ENCODE measurements at regions not wholly inside any gene's neighbourhood (a gene's known extent, or its start where the extent isn't known, plus 50 kb on each side); places are given as distances from the start of the nearest gene placed in this dataset.

DNA sequence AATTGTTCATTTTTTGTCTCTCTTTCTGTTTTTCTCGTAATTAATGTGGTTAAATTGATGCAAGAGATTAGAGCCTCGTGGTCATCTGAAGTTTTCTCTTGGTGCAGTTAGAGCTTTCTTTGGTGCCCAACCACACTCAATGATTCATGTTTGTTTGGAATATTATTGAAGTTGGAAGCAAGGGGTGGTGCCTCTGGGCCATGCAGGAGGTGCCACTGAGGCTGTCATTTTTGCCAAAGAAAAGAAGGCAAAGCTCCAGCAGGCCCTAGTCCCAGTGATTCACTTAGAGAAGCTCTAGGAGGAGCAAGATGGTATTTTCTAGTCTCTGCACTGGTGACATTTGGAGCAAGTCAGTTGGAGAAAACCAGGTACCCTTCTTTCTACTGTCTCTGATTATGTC, 144.5 kb upstream of the RALGAPA2 start:
- no peak overlapping the region for H3K27ac ChIP-seq

GRCh38 chr20:20856306-20856705, 143.9 kb upstream of the RALGAPA2 start:
- no peak for TF ChIP-seq Cebpa-rat (IDR thresholded peaks at IDR 0.05)
- H4K20me1 ChIP-seq, result no peaks in the 10 kb centered on the region
- no peak overlapping the region for H3K9ac ChIP-seq
- H3K27me3 ChIP-seq, result no peaks in the 10 kb centered on the region
- H3K4me2 ChIP-seq, result no peak overlapping the region
- peaks cover 0 to 6% (median 0%) of the 10 kb centered on the region in 10 experiments; a peak in 1 of 20 replicates for H3K4me1 ChIP-seq
- no peak overlapping the region for H3K27ac ChIP-seq
- no peaks in the 10 kb centered on the region for H3K36me3 ChIP-seq
- no peak overlapping the region for H3K4me3 ChIP-seq
- no peaks in the 10 kb centered on the region for H3K9me3 ChIP-seq (replicated peaks in 1 of 11)

More for the DNA sequence above, 144.5 kb upstream of the RALGAPA2 start:
- no peaks in the 10 kb centered on the region for H4K20me1 ChIP-seq
- peaks cover 0 to 6% (median 0%) of the 10 kb centered on the region in 10 experiments; a peak in 1 of 20 replicates for H3K4me1 ChIP-seq
- no peaks in the 10 kb centered on the region for H3K27me3 ChIP-seq
- no peak overlapping the region for H3K4me3 ChIP-seq
- no peak overlapping the region for H3K9ac ChIP-seq
- no peaks in the 10 kb centered on the region for H3K36me3 ChIP-seq
- no peak for TF ChIP-seq Cebpa-rat (IDR thresholded peaks at IDR 0.05)
- no peaks in the 10 kb centered on the region for H3K9me3 ChIP-seq (replicated peaks in 1 of 11)
- H3K4me2 ChIP-seq, result no peak overlapping the region

GRCh38 chr20:20851385-20851784, 138.9 kb upstream of the RALGAPA2 start:
- no peak for TF ChIP-seq Cebpa-rat (IDR thresholded peaks at IDR 0.05)

GRCh38 chr20:20850407-20850806, 138.0 kb upstream of the RALGAPA2 start:
- Histone ChIP-seq H3K27ac (no peak overlapping the region), H3K36me3 (no peaks in the 10 kb centered on the region), H3K27me3 (no peaks in the 10 kb centered on the region), H3K4me1 (0 out of 20 replicates have a peak, but pooled peaks cover 0 to 4% (median 0%) of the 10 kb centered on the region in 10 experiments), H3K4me2 (no peak overlapping the region), H4K20me1 (no peaks in the 10 kb centered on the region), H3K9me3 (replicated peaks in 1 of 11) (no peaks in the 10 kb centered on the region), H3K4me3 (no peak overlapping the region), H3K9ac (no peak overlapping the region)
- TF ChIP-seq Cebpa-rat (IDR thresholded peaks at IDR 0.05), result no peak

More at GRCh38 chr20:20851385-20851784, 138.9 kb upstream of the RALGAPA2 start:
- no peaks in the 10 kb centered on the region for H3K27me3 ChIP-seq
- no peak overlapping the region for H3K4me3 ChIP-seq
- H3K36me3 ChIP-seq, result no peaks in the 10 kb centered on the region
- H3K9me3 ChIP-seq (replicated peaks in 1 of 11), result no peaks in the 10 kb centered on the region
- no peak overlapping the region for H3K27ac ChIP-seq
- H3K9ac ChIP-seq, result no peak overlapping the region
- no peaks in the 10 kb centered on the region for H4K20me1 ChIP-seq
- H3K4me2 ChIP-seq, result no peak overlapping the region
- H3K4me1 ChIP-seq, result no peaks in the 10 kb centered on the region

DNA sequence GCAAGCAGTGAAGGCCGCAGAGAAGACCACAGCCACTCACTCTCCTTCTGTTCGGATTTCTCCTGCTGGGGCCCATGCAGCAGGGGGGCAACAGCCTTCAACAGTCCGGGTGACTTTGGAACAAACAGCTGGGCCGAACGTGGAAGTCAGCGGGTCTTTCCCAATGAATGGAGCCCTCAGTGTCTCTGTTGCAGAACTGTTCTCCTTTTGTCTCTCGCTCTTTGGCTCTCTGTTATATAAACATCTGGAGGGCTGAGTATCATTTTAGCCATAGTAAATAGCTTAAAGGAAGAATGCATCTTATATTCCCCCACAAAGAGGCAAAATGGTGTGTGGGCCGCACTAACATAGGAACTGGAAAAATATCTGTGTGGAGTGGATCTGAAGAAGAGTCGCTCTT, 136.7 kb upstream of the RALGAPA2 start:
- Histone ChIP-seq H4K20me1 (no peaks in the 10 kb centered on the region), H3K4me2 (no peak overlapping the region), H3K27ac (no peak overlapping the region), H3K9ac (no peak overlapping the region), H3K4me3 (no peak overlapping the region), H3K36me3 (no peaks in the 10 kb centered on the region), H3K27me3 (no peaks in the 10 kb centered on the region), H3K4me1 (peaks cover 0 to 7% (median 0%) of the 10 kb centered on the region in 10 experiments; a peak in 1 of 20 replicates), H3K9me3 (replicated peaks in 1 of 11) (no peaks in the 10 kb centered on the region)
- no peak for TF ChIP-seq Cebpa-rat (IDR thresholded peaks at IDR 0.05)

- no peak for TF ChIP-seq Cebpa-rat (IDR thresholded peaks at IDR 0.05)
- peaks cover 0 to 7% (median 0%) of the 10 kb centered on the region in 10 experiments; a peak in 1 of 20 replicates for H3K4me1 ChIP-seq
- no peaks in the 10 kb centered on the region for H3K36me3 ChIP-seq
- H4K20me1 ChIP-seq, result no peaks in the 10 kb centered on the region
- no peak overlapping the region for H3K27ac ChIP-seq
- H3K4me2 ChIP-seq, result no peak overlapping the region
- no peaks in the 10 kb centered on the region for H3K9me3 ChIP-seq (replicated peaks in 1 of 11)
- no peaks in the 10 kb centered on the region for H3K27me3 ChIP-seq
- no peak overlapping the region for H3K4me3 ChIP-seq
- H3K9ac ChIP-seq, result no peak overlapping the region
Observed at GRCh38 chr20:20847814-20848213, 135.4 kb upstream of the RALGAPA2 start.

- no peaks in the 10 kb centered on the region for H4K20me1 ChIP-seq
- no peak overlapping the region for H3K27ac ChIP-seq
- no peak for TF ChIP-seq Cebpa-rat (IDR thresholded peaks at IDR 0.05)
- H3K4me1 ChIP-seq, result peaks cover 0 to 10% (median 7%) of the 10 kb centered on the region in 10 experiments; a peak in 6 of 20 replicates
- no peaks in the 10 kb centered on the region for H3K36me3 ChIP-seq
- H3K4me3 ChIP-seq, result no peak overlapping the region
- 0 out of 22 replicates have a peak, but pooled peaks cover 0 to 9% (median 0%) of the 10 kb centered on the region in 11 experiments for H3K9me3 ChIP-seq (replicated peaks in 1 of 11)
- no peak overlapping the region for H3K9ac ChIP-seq
- H3K4me2 ChIP-seq, result no peak overlapping the region
- H3K27me3 ChIP-seq, result no peaks in the 10 kb centered on the region
Observed at GRCh38 chr20:20843982-20844381, 131.5 kb upstream of the RALGAPA2 start.

DNA sequence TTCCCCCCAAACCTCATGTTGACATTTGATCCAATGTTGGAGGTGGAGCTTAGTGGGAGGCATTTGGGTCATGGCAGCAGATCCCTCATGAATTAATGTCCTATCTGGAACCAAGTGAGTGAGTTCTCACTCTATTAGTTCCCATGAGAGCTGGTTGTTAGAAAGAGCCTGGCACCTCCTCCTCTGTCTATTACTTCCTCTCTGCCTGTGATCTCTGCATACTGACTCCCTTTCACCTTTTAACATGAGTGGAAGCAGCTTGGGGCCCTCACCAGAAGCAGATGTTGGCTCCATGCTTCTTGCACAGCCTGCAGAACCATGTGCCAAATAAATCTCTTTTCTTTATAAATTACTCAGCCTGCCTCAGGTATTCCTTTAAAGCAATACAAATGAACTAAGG, 127.3 kb upstream of the RALGAPA2 start:
- no peaks in the 10 kb centered on the region for H3K36me3 ChIP-seq
- H3K4me3 ChIP-seq, result no peak overlapping the region
- H3K9ac ChIP-seq, result no peak overlapping the region
- no peak overlapping the region for H3K4me2 ChIP-seq
- H3K27ac ChIP-seq, result no peak overlapping the region
- H3K27me3 ChIP-seq, result no peaks in the 10 kb centered on the region
- peaks cover 0 to 10% (median 6%) of the 10 kb centered on the region in 10 experiments; a peak in 5 of 20 replicates for H3K4me1 ChIP-seq
- no peaks in the 10 kb centered on the region; a peak in 1 of 22 replicates for H4K20me1 ChIP-seq
- H3K9me3 ChIP-seq (replicated peaks in 1 of 11), result 0 out of 22 replicates have a peak, but pooled peaks cover 0 to 9% (median 0%) of the 10 kb centered on the region in 11 experiments
- TF ChIP-seq Cebpa-rat (IDR thresholded peaks at IDR 0.05), result no peak

- no peaks in the 10 kb centered on the region for H3K27me3 ChIP-seq
- H3K4me1 ChIP-seq, result peaks cover 0 to 10% (median 6%) of the 10 kb centered on the region in 10 experiments; a peak in 5 of 20 replicates
- H3K4me3 ChIP-seq, result no peak overlapping the region
- H3K9me3 ChIP-seq (replicated peaks in 1 of 11), result 0 out of 22 replicates have a peak, but pooled peaks cover 0 to 9% (median 0%) of the 10 kb centered on the region in 11 experiments
- H3K27ac ChIP-seq, result no peak overlapping the region
- H3K4me2 ChIP-seq, result no peak overlapping the region
- TF ChIP-seq Cebpa-rat (IDR thresholded peaks at IDR 0.05), result no peak
- H3K9ac ChIP-seq, result no peak overlapping the region
- no peaks in the 10 kb centered on the region; a peak in 1 of 22 replicates for H4K20me1 ChIP-seq
- H3K36me3 ChIP-seq, result no peaks in the 10 kb centered on the region
Observed at GRCh38 chr20:20837574-20838021, 125.2 kb upstream of the RALGAPA2 start.

GRCh38 chr20:20836836-20837235, 124.4 kb upstream of the RALGAPA2 start:
- H3K36me3 ChIP-seq, result no peaks in the 10 kb centered on the region
- TF ChIP-seq Cebpa-rat (IDR thresholded peaks at IDR 0.05), result no peak
- H3K27me3 ChIP-seq, result no peaks in the 10 kb centered on the region
- 0 out of 22 replicates have a peak, but pooled peaks cover 0 to 9% (median 0%) of the 10 kb centered on the region in 11 experiments for H3K9me3 ChIP-seq (replicated peaks in 1 of 11)
- H3K4me1 ChIP-seq, result peaks cover 0 to 10% (median 6%) of the 10 kb centered on the region in 10 experiments; a peak in 5 of 20 replicates
- H3K27ac ChIP-seq, result no peak overlapping the region
- no peaks in the 10 kb centered on the region; a peak in 1 of 22 replicates for H4K20me1 ChIP-seq
- no peak overlapping the region for H3K4me3 ChIP-seq
- H3K4me2 ChIP-seq, result no peak overlapping the region
- no peak overlapping the region for H3K9ac ChIP-seq

Data from BLaER1 treated with 17β-estradiol and CSF1 and Interleukin-3, amounts not matched to agents 10 nM and 100 nM (cell line).